H4 (cell line): ENCODE measurements at regions not wholly inside any gene's neighbourhood (a gene's known extent, or its start where the extent isn't known, plus 50 kb on each side); places are given as distances from the start of the nearest gene placed in this dataset.

Experiments
- DNase-seq: peaks from one replicate; pipeline ENCODE4 v3.0.0-alpha.2; 2015; ENCODE audit warnings: low spot score

- DNase-seq, result peak; percentile 60
Measured at GRCh38 chr5:74034733-74035132, 408.7 kb downstream of the ARHGEF28 start.

- no peak for DNase-seq
Measured at GRCh38 chr5:74032617-74033016, 406.6 kb downstream of the ARHGEF28 start.

GRCh38 chr5:74031536-74031935, 405.5 kb downstream of the ARHGEF28 start:
- no peak for DNase-seq

- DNase-seq, result no peak
Measured at GRCh38 chr5:74030821-74031220, 404.8 kb downstream of the ARHGEF28 start.

GRCh38 chr5:74030371-74030770, 404.4 kb downstream of the ARHGEF28 start:
- DNase-seq, result no peak

GRCh38 chr5:74028976-74029375, 403.0 kb downstream of the ARHGEF28 start:
- DNase-seq, result no peak

GRCh38 chr5:74028406-74028805, 402.4 kb downstream of the ARHGEF28 start:
- DNase-seq, result peak; percentile 17

- DNase-seq, result no peak
Measured at GRCh38 chr5:74027732-74028338, 401.8 kb downstream of the ARHGEF28 start.

- DNase-seq, result no peak
Measured at GRCh38 chr5:74026310-74026709, 400.3 kb downstream of the ARHGEF28 start.

GRCh38 chr5:74021126-74021525, 395.1 kb downstream of the ARHGEF28 start:
- no peak for DNase-seq

GRCh38 chr5:74020503-74020902, 394.5 kb downstream of the ARHGEF28 start:
- no peak for DNase-seq

GRCh38 chr5:74019923-74020322, 393.9 kb downstream of the ARHGEF28 start:
- DNase-seq, result no peak

- peak; percentile 30 for DNase-seq
Measured at GRCh38 chr5:74017786-74018211, 391.8 kb downstream of the ARHGEF28 start.

GRCh38 chr5:74017112-74017511, 391.1 kb downstream of the ARHGEF28 start:
- DNase-seq, result no peak

- DNase-seq, result no peak
Measured at GRCh38 chr5:74016373-74016772, 390.4 kb downstream of the ARHGEF28 start.

GRCh38 chr5:74015716-74016115, 389.7 kb downstream of the ARHGEF28 start:
- DNase-seq, result no peak

- DNase-seq, result no peak
Measured at GRCh38 chr5:74013222-74013621, 387.2 kb downstream of the ARHGEF28 start.

- no peak for DNase-seq
Measured at GRCh38 chr5:74009502-74009901, 383.5 kb downstream of the ARHGEF28 start.

GRCh38 chr5:74007193-74007592, 381.2 kb downstream of the ARHGEF28 start:
- no peak for DNase-seq

- DNase-seq, result no peak
Measured at GRCh38 chr5:73999297-73999696, 373.3 kb downstream of the ARHGEF28 start.

GRCh38 chr5:73998489-73998888, 372.5 kb downstream of the ARHGEF28 start:
- no peak for DNase-seq

GRCh38 chr5:73997960-73998359, 372.0 kb downstream of the ARHGEF28 start:
- DNase-seq, result no peak

GRCh38 chr5:73996151-73996755, 370.3 kb downstream of the ARHGEF28 start:
- DNase-seq, result no peak

GRCh38 chr5:73994963-73995362, 369.0 kb downstream of the ARHGEF28 start:
- no peak for DNase-seq
